Activated naive CD8-positive, alpha-beta T cell (primary cell): ENCODE measurements at regions not wholly inside any gene's neighbourhood (a gene's known extent, or its start where the extent isn't known, plus 50 kb on each side); places are given as distances from the start of the nearest gene placed in this dataset.

Experiments
- H3K27ac Mint-ChIP-seq: one replicate; pipeline ENCODE4 v1.8.0; 2021; ENCODE audit warnings: mixed read lengths
- H3K27me3 Mint-ChIP-seq: one replicate; pipeline ENCODE4 v1.8.0; 2021; ENCODE audit warnings: mixed read lengths
- H3K36me3 Mint-ChIP-seq: one replicate; pipeline ENCODE4 v1.8.0; 2021; ENCODE audit warnings: mixed read lengths
- H3K4me1 Mint-ChIP-seq: one replicate; pipeline ENCODE4 v1.8.0; 2021; ENCODE audit warnings: low read depth, mixed read lengths
- H3K4me3 Mint-ChIP-seq: one replicate; pipeline ENCODE4 v1.8.0; 2021; ENCODE audit warnings: mild to moderate bottlenecking, mixed read lengths
- H3K9me3 Mint-ChIP-seq: one replicate; pipeline ENCODE4 v1.8.0; 2021; ENCODE audit warnings: low read depth, mixed read lengths

DNA sequence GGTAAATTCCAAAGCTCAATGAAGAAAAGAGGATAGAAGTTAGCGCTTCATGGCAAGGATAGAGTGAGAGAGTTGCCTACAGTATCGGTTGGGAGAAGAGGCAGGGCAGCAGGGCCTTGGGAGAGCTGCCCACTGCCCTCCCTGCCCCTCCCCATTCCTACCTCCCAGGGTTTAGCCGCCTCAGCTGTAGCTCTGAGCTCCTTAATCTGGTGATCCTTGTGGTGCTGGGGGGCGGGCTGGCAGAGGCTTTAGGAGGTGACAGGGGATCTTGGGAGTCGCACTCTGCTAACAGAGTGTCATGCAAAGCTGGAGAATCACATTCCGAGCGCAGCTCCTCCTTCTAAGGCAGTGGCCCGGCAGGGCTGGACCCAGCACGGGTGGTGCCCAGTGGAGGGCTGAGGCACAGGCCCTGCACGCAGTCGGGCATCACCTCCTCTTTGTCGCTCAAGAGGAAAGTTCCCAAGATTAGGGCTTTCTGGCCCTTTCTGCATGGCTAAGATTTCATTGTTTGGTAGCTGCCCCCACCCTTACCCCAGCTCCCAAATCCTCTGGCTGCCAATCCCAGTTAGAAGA lies 57.1 kb upstream of the POLG start:
- Mint-ChIP-seq H3K27me3 (peaks cover 4% of the 10 kb centered on the region), H3K9me3 (no peaks in the 10 kb centered on the region), H3K4me3 (no peak overlapping the region), H3K27ac (no peak overlapping the region), H3K36me3 (peaks cover 3% of the 10 kb centered on the region), H3K4me1 (no peaks in the 10 kb centered on the region)

DNA sequence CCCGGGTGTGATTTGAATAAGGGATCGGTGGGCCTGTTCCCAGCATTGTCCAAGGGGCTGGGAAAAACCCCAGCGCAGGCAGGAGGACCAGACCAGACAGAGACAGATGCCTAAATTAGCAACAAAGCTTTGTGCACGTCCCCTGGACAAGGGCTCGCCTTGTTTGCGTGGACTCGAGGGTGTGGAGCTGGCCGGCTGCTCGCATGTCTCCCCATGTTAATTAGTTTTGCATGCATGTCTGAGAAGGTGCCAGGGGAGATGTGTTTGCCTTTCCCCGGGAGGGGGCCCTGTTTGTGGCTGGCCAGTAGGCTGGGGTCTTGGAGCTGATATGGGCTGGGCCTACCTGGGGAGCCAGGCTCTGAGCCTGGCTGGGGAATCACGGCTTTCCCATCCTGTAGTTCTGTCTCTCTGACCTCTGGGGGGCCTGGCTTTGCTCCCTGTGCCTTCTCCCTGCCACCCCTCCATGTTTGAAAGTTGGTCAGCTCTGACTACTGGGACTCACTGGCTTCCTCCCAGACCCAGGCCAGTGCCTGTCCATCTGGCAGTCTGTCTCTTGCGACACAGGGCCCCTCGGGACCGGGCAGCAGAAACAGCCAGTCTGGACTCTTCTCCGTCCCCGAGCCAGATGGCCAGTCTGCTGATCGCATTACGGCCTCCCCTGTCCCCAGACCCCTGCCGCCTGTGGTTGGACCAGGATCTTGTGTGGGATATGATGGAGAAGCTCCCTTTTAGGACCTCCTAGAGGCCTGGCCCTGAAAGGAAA lies 55.4 kb upstream of the POLG start:
- H3K4me3 Mint-ChIP-seq = no peak overlapping the region
- H3K4me1 Mint-ChIP-seq = no peaks in the 10 kb centered on the region
- H3K27me3 Mint-ChIP-seq = peaks cover 3% of the 10 kb centered on the region
- no peak overlapping the region for H3K27ac Mint-ChIP-seq
- no peaks in the 10 kb centered on the region for H3K9me3 Mint-ChIP-seq
- no peaks in the 10 kb centered on the region for H3K36me3 Mint-ChIP-seq

DNA sequence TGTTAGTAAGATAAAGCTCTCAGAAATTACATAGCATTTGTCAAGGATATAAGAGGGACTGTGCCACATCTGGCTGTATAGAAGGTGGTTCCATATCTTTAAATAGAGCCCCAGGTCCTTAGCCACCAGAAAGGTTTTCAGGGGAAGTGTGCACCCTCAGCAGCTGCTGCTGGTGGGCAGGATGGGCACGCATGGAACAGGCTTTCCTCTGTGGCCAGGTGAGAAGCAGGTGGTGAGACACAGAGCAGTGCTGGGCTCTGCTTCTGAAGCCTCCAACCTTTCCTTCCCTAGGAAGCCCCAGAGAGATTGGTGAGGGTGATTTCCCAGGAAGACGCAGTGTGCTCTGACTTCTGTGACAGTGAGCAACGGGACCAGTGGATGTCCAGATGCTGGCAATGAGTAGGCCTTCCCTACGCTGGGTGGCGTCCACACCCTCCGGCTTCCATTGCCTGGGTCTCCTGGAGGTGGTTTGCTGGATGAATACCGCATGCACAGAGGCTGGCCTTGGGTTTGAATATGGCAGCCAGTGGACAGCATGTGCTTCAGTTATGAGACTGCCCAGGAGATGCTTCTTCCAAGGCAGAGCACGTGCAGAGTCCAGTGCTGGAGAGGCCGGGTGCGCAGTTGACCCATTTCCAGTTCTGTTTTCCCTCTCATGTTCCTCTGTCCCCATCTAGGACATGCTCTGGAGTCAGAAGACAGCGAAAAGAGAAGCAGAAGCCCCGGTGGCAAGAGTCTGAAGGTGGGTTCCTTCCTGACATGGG lies 52.7 kb upstream of the POLG start:
- Mint-ChIP-seq H3K9me3 (no peaks in the 10 kb centered on the region), H3K27me3 (peaks cover 4% of the 10 kb centered on the region), H3K36me3 (no peaks in the 10 kb centered on the region), H3K4me1 (no peaks in the 10 kb centered on the region), H3K4me3 (no peak overlapping the region), H3K27ac (no peak overlapping the region)

DNA sequence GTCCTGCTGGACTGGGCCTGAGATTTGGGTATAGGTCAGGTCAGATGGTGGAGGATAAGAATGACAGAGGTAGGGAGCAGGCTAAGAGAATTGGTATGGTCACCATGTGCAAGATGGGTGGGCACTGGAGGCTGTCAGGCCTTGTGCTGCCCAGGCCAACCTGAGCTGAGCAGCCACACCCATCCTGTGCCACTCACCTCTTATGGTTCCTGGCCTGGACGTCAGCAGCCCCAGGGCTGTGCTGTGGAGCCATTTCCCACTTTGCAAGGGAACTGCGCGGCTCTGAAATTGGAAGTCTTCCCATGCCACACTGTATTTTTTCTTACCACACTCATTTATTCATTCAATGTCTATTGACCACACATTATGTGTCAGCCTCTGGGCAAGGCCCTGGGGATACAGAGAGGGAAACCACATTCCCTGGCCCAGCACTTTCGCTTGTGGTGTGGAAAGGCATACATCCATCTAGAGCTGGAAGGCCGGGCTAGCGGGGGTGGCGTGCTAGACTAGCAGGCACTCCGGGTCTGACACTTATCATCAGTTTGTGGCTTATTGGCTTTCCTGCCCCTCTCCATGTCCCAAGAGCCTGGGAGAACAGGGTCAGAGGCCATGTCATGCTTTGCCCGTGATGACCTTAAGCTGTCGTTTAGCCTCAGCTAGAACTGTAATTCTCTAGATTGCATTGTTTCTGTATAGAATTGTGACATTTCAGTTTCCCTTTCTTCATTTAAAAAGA lies 51.1 kb upstream of the POLG start:
- H3K4me1 Mint-ChIP-seq = no peaks in the 10 kb centered on the region
- H3K27me3 Mint-ChIP-seq = peaks cover 4% of the 10 kb centered on the region
- no peak overlapping the region for H3K4me3 Mint-ChIP-seq
- no peak overlapping the region for H3K27ac Mint-ChIP-seq
- no peaks in the 10 kb centered on the region for H3K36me3 Mint-ChIP-seq
- no peaks in the 10 kb centered on the region for H3K9me3 Mint-ChIP-seq
